HG03066 (cell line): ENCODE measurements at regions not wholly inside any gene's neighbourhood (a gene's known extent, or its start where the extent isn't known, plus 50 kb on each side); places are given as distances from the start of the nearest gene placed in this dataset.
"Not testable (repeated sequence)": the region's sequence is repeated elsewhere in the genome, so short reads cannot be mapped to it uniquely, and the experiment has no call there.

ENCODE experiments used
- ATAC-seq: cut with Tn5 transposase; IDR thresholded peaks from one replicate; pipeline ENCODE4 v1.9.1; 2021; ENCODE audit warnings: low read depth; ENCODE audit not compliant: unreplicated experiment

- ATAC-seq, result not testable (repeated sequence)
Observed at GRCh38 chr21:6482616-6483015, 4038.8 kb upstream of the TPTE start.

DNA sequence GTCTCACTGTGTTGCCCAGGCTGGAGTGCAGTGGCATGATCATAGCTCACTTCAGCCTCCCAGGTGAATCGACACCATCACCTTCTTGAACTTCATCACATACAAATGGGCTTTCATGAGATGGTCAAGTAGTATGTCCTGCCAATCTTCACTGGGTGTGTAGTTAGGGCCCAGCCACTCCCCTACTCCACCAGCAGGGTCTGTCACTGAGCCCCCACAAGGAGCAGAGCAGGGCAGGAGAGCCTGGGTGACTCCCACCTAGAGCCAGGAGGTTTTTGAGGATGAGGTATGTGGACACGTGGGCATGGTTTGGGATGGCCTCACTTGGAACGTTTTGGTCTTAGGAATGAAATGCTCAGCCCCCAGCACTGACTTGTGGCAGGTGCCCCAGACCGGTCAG lies 4037.7 kb upstream of the TPTE start:
- ATAC-seq, result not testable (repeated sequence)

DNA sequence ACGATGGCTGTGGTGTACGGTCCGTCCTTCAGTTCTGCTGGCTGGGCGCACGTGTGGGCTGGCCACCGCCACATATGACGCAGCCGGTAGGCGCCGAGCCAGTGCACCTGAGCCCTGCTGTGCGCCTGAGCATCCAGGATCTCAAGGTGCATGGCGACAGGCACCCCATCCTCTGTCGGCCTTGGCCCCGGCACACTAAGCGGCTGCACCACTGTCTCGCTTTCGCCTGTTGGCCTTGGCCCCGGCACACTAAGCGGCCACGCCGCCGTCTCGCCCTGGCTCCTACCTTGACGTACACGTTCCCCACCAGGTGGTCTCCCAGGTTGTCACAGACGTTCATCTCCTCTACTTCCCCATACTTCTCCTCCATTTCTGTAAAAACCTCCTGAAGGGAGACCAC lies 4034.6 kb upstream of the TPTE start:
- ATAC-seq, result not testable (repeated sequence)

GRCh38 chr21:6492691-6493090 lies 4028.7 kb upstream of the TPTE start:
- ATAC-seq, result not testable (repeated sequence)

DNA sequence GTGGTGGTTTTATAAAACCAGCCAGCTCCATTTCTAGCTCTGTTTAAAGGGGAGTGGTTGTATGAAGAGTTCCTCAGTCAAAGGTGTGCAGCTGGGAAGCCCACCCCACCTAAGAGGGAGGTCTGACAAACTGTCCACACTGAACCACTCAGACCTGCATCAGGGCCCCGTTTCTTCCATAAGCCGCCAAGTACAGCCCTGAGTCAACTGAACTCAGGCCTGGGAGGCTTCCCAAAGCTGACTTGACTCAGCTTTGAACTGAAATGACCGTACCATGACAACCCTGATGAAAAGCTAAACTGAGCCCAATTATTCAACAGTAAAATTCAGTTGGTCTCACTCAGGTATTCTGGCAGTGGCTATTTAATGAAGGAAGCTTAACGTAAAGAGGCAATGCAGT lies 4027.4 kb upstream of the TPTE start:
- ATAC-seq, result not testable (repeated sequence)

DNA sequence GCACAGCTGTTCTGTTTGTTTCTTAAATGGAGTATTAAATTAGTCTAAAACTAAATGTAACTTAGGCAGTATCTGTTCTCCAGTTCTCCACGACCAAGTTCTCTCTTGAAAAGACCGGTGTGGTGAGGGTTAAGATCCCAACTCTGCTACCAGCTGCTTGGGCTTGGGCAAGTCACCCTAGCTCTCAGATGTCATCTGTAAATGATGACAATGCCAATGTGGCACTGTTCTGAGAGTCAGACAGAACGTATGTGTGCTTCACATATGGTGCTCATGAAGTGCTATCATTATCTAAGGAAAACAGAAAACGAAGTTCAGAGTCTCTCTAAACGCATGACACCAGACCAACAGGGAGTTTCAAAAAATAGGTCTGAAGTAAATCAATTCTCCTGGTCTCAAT lies 4025.0 kb upstream of the TPTE start:
- not testable (repeated sequence) for ATAC-seq

- ATAC-seq, result peak; percentile 21
Observed at GRCh38 chr21:6498716-6499115, 4022.7 kb upstream of the TPTE start.

- ATAC-seq, result peak; percentile 59
Observed at GRCh38 chr21:6499128-6499826, 4022.1 kb upstream of the TPTE start.

DNA sequence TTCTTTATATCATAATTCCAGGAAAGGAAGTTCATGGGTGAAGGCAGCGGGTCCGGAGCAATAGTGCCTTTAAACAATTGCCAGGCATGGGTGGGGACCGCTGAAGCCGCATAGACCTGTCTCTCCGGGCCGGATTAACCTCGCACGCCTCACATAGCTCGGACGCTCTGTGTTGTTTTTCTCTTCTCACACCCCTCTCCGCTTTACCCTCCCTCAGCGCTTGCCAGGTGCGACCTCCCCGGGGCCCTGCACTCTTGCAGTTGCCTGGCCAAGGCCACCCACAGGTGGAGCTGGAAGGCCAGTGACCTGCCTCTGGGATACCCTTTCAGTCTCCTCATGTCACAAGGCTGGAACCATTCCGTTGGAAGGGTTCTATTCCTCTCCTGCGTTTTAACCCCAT lies 4021.5 kb upstream of the TPTE start:
- ATAC-seq, result not testable (repeated sequence)

GRCh38 chr21:6500681-6501080 lies 4020.7 kb upstream of the TPTE start:
- ATAC-seq, result not testable (repeated sequence)

DNA sequence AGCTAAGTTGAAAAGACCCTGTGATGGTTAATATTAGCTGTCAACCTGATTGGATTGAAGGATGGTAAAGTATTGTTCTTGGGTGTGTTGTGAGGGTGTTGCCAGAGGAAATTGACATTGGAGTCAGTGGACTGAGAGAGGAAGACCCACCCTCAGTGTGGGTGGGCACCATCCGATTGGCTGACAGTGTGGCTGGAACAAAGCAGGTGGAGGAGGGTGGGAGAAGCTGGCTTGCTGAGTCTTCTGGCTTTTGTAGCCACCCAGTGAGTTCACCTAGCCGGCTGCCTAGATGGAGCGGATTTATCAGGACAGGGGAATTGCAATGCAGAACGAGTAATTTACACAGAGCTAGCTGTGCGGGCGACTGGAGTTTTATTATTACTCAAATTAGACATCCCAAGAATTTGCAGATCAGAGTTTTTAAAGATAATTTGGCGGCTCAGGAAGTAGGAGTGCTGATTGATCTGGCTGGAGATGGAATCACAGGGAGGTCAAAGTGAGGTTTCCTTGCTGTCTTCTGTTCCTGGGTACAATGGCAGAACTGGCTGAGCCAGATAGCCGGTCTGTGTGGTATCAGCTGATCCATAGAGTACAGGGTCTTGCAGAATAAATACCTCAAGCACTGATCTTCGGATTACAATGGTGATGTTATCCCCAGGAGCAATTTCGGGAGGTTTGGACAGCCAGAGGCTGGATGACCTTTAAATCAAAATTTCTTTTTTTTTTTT lies 4015.1 kb upstream of the TPTE start:
- not testable (repeated sequence) for ATAC-seq

- ATAC-seq, result not testable (repeated sequence)
Observed at GRCh38 chr21:6507632-6508031, 4013.8 kb upstream of the TPTE start.

DNA sequence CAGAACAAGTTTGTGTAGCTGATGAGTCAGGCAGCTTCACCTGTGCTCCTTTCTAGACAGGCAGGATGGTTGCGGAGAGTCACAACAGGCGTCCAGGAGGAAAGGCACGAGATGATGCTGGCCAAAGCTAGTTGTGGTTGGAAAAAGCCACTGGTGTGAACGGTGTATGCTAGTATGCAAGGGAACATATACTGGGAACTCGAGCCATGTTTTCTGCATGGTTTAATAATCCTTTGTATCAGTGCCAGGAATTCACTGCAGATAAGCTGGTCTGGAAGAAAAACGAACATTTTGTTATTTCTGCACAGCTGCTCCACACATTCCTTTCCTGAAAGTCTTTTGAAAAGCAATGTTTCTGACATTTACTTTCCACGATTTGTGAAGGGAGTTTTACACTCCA lies 3999.6 kb upstream of the TPTE start:
- not testable (repeated sequence) for ATAC-seq

- ATAC-seq, result not testable (repeated sequence)
Observed at GRCh38 chr21:6526213-6526612, 3995.2 kb upstream of the TPTE start.

GRCh38 chr21:6530655-6531054 lies 3990.7 kb upstream of the TPTE start:
- ATAC-seq, result not testable (repeated sequence)

DNA sequence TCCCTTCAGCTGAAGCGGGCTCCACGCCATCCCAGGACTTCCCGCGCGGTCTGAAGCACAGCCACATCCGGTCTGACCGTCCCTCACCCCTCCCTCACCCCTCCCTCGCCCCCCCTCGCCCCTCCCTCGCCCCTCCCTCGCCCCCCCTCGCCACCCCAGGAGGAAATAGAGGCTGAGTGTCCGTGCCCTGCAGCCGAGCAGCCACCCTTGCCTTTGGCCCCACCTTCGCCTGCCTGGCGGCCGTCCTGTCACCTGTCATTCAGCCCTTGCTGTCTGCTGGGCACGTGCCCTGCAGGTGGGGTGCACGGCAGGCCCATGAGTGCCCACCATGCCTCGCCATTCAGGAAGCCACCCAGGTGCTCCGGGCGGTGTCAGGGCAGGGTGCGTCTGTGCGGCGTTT lies 3988.1 kb upstream of the TPTE start:
- not testable (repeated sequence) for ATAC-seq

GRCh38 chr21:6538320-6538719 lies 3983.1 kb upstream of the TPTE start:
- not testable (repeated sequence) for ATAC-seq

GRCh38 chr21:6539688-6540087 lies 3981.7 kb upstream of the TPTE start:
- ATAC-seq, result not testable (repeated sequence)

DNA sequence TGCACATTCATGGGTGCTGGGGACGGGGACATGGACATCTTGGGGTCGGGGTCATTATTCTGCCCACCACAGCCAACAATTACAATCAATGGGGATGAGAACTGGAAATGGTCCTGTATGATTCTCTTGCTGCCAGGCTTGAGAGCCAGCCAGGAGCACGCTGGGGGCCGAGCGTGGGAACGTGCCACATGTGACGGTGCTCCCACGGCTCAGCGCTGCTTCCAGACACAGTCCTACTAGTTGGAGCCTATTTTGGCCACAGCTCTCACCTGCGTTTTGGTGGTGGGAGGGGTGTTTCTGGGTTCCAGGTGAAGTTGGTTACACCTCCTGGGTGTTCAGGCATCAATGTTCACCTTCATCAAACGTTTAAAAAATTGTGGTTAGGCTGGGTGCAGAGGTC lies 3980.3 kb upstream of the TPTE start:
- not testable (repeated sequence) for ATAC-seq

GRCh38 chr21:6545288-6545687 lies 3976.1 kb upstream of the TPTE start:
- not testable (repeated sequence) for ATAC-seq

DNA sequence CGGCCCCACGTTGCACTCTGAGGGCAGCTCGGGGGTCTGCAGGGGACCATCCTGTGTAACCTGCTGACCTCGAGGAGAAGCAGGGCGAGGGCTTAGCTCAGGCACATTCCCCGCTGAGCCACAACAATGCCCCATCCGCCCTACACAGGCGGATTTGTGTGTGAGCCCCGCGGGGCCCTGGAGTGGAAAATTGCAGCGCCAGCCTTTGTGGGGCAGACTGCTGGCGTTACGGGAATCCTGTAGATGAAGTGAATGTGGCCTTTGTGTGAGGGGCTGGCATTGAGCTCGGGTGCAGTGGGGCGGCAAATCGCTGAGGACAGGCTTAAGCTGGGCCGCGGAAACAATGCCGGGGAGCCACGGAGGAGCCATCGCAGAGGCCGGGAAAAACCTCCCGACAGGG lies 3970.3 kb upstream of the TPTE start:
- not testable (repeated sequence) for ATAC-seq
